PC-9 (cell line): ENCODE measurements at regions not wholly inside any gene's neighbourhood (a gene's known extent, or its start where the extent isn't known, plus 50 kb on each side); places are given as distances from the start of the nearest gene placed in this dataset.

Experiments
- CTCF ChIP-seq: fragments of 200-600 bp; sonication (generic); conservative IDR thresholded peaks from 2 replicates; pipeline ENCODE4 v1.6.1; 2017; ENCODE audit warnings: mixed run types, antibody characterized with exemption, mild to moderate bottlenecking, moderate library complexity
- EZH2 ChIP-seq: fragments of 200-600 bp; sonication (generic); IDR thresholded peaks from 2 replicates; pipeline ENCODE4 v1.8.0; 2017; ENCODE audit warnings: antibody characterized with exemption, low read depth

DNA sequence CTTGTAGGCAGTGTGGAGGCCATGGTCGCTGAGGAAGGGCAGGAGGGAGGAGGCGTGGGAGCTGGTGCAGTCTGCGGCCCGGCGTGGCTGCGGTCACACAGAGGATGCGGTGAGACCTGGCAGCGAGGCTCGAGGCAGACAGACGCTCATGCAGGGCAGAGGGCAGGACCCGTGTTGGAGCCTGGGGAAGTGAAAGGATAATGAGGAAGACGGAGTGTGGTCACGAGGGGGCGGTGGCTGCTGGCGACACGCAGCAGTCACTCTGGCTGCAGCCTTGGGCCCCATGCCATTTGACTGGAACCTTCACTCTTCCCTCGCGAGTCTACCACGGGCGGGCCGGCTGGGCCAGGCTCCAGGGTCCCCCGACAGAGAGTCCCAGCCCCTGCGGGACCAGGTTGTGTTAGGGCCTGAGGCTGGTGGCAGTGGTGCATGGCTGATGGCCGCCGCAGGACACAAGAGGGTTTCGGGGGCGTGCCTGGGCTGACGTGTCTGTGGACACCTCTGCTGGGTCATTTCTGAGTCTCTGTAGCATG, 68.8 kb upstream of the HGFAC start:
- TF ChIP-seq CTCF (no peak), EZH2 (no peak)
